ENCODE measurements at regions not wholly inside any gene's neighbourhood (a gene's known extent, or its start where the extent isn't known, plus 50 kb on each side); places are given as distances from the start of the nearest gene placed in this dataset.

DNA sequence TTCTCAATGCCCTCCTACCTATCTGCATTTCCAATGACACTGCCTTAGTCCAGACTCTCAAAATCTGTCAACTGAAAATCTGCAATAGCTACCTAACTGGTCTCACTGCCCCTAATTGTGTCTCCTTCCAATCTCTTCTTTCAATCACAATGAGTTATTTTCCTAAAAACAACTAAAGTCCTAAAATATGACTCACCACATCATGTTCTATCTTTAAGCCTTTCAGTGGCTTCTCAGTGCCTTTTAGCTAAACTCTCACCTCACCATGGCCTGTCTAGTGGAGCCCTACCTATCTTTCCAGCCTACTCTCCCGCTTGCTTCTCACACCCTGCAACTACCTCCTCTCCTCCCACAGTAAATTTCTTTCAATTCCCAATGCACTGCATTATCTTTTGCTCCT, 220.9 kb upstream of the PKDCC start:
- no peak for DNase-seq (ENCODE audit: low read depth in 2 of 2, low spot score in 1 of 2)

DNA sequence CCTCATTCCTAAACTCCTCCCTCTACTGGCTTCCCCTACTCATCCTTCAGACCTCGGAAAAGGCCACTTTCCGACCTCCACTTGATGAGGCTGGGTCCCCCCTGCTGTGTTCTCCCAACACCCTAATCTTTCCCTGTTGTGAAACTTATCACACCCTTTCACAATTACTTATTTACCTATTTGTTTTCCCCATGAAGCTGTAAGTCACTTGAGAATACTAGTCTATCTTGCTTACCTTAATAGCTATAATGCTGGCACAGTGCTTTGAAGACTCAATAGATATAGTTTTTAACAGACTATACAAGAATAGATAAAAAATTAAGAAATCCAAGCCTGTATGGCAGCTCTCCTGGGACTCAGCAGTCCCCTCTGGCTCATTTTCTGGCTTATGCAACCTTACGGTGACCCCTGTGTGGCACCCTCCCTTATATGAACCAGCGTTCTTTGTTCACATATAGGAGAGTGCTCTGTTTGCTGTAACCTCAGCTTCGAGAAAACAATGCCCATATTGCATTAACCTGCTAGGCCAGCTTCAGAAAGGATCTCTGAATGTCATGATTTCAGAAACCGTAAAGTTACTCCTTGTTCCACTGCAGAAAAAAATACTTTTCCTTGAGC, 220.4 kb upstream of the PKDCC start:
- no peak for DNase-seq (ENCODE audit: low read depth in 2 of 2, low spot score in 1 of 2)

DNA sequence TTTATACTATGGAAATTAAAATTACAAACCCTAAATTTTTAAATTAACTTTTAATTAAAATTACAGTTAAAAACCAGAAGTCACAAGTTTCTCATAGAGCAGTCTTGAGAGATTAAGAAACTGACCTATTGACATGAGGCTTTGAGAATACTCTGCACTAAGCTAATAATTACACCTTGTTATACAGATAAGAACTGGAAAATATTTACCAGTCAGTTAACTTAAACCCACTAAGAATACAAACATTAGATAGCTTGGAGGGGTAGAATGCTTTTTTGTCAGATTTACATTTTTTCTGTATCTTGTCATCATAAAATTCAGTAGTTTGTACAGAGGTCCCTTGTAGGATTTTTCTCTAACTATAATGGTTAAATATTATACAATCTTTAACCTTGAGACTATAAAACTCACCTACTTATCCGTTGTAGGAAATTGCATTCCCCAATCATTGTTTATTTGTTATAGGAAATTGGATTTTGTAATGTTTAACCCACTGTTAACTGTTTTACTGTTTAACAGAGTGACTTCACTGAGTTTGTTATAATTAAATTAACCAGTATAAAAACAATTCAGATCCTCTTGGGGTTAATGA, 219.7 kb upstream of the PKDCC start:
- DNase-seq (ENCODE audit: low read depth in 2 of 2, low spot score in 1 of 2) = no peak

DNA sequence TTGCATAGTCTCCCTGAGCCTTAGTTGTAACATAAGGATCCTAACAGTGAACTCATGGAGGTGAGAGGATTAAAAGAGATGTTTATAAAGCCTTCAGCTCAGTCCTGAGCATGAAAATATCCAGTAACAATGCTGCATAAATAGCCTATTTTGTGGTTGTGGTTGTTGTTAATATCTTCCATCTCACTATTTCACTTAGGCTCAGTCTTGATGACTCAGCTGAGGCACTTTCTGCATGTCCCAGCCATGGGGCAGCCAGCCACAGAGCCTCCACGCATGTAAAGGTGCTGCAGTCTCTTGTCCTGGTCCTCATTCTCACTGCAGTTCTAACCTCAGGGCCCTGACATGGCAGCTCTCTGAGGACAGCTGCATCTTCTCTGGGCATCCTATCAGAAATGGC, 218.8 kb upstream of the PKDCC start:
- no peak for DNase-seq (ENCODE audit: low read depth in 2 of 2, low spot score in 1 of 2)

DNA sequence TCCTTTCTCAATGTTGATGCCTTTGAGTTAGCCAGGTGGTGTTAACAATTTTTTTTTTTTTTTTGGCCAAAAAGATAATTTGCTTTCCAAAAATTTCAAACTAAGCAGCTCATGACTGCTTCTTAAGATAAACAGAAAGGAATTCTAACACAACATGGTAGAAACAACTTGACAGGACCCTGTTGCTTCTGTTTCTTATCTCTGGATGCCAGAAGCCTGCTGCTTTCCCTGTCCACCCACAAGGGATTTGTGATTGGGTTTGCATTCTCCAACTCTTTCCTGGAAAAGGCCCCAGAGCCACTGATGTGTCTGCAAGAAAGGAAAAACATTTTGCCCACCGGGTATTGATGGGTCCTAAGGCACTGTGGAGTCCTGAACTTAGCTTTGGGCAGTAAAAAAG, 217.2 kb upstream of the PKDCC start:
- DNase-seq (ENCODE audit: low read depth in 2 of 2, low spot score in 1 of 2) = no peak

DNA sequence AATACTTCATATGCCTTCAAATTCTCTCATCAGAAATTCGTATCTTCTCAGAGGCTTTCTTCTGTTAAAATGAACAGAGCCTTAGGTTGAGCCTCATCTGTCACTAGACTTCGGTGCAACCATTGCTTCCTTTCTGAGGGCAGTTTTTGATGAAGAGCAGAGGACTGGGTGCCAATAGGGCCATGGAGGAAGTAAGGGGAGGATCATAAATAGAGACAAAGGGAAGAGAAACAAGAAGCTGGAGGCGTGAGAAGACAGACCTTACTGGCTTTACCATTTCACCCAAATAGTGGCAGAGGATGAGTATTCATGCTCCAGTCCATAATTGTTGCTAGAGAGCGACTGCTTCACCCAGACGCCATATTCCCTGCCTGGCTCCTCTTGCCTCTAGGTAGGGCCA, 215.6 kb upstream of the PKDCC start:
- no peak for DNase-seq (ENCODE audit: low read depth in 2 of 2, low spot score in 1 of 2)

DNA sequence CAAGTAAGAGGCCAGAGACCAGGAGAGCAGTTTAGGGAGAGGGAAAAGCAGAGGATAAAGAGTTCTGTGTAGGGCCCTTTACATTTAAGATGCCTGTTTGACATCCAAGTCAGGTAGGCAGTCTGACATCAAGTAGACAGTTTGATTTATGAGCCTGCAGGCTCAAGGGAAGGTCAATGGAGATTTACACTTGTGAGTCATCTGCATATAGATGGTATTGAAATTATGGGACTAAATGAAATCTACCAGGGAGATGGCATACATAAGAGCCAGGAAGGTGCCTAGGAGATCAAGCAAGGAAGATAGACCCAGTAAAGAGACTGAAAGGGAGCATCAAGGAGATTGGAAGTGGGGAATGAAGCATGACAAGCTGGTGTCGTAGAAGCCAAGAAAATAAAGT, 212.4 kb upstream of the PKDCC start:
- DNase-seq (ENCODE audit: low read depth in 2 of 2, low spot score in 1 of 2) = no peak

DNA sequence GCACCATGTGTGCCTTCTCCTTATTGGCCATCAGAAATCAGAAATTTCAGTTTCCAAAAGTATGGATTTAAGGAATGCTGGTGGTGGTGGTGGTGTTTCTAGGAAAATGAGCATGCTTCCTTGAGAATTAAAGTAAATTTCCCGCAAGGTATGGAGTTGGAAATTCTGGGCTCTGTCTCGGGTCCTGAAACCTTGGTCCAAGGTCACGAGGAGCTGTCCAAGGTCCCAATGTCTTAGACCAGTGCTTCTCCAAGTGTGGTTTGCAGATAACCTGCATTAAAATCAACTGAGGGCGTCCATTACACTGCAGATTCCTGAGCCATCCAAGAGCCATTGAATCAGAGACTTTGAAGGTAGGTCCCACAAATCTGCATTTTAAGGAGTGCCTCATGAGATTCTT, 210.9 kb upstream of the PKDCC start:
- no peak for DNase-seq (ENCODE audit: low read depth in 2 of 2, low spot score in 1 of 2)

DNA sequence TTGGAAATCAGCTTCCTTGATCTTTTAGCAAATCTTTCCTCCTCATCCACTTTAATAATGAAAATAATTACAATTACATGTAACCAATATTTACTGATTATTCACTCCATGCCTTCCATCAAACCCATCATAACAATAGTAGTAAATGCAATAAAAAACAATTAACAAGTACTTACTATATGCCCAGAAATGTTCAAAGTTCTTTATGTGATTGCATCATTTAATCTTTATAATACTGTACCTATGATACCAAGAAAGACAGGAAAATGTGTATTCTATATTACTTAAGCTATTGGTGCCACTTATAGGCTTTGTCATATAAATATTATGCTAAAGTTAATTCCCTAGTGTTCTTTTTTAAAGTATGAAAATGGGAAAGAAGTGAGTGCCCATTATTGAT, 210.2 kb upstream of the PKDCC start:
- DNase-seq (ENCODE audit: low read depth in 2 of 2, low spot score in 1 of 2) = no peak

DNA sequence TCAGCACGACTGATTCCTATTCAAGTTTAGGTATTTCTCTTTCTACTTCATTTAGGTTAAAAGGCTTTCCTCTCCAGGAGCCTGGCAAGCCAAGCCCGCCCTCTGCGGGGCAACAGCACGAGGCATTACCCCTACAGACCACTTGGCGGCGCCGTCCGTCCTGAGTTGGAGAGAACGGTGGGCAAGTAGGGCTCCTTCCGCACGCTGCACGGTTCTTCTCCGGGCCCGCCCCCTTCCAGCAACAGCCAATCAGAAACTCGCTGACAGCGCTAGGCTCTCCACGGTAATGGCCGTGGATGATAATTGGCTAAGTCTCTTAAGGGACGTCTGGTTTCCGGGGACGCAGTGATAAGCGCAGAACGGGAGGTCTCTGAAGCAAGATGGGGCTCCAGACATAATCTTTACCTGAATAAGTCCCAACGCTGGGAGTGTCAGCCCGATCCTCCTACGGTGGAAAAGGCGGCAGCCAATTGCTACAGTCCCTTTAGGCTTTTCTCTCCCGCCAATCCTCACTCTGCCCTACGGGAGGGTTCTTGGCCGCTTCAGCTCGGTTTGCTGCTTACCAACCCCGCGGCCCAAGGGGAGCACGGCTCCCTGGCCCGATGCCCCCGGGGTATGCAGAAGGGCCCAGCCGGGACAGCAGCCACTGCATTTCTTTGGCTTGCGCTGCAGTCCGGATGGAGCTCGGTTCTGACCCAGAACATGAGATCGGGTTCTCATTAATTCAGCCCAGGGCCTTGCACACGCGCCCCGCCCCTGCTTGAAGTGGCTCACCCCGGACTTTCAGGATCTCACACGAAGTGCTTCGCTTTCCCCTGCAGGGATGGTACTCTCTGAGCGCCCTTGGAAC, 206.9 kb upstream of the PKDCC start:
- DNase-seq (ENCODE audit: low read depth in 2 of 2, low spot score in 1 of 2) = peak; percentile 91 to 93

DNA sequence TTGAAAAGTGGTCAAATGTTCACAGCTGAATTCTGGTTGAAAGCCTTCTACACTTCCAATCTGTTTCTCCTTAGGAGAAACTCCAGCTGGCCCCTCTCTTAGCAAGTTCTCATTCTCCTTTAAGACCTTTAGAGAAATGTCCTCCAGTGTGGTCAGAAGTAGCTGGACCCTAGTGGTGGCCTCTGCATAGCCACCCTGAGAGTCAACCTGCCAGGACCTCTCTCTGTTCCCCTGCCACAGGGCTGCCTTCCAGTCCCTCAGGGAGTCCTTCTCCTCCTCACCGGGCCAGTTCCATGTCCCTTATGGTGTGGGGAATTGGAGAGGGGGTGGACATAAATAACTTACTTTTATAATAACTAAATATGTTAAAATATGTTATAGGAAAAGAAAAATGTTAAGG, 200.9 kb upstream of the PKDCC start:
- DNase-seq (ENCODE audit: low read depth in 2 of 2, low spot score in 1 of 2) = no peak

DNA sequence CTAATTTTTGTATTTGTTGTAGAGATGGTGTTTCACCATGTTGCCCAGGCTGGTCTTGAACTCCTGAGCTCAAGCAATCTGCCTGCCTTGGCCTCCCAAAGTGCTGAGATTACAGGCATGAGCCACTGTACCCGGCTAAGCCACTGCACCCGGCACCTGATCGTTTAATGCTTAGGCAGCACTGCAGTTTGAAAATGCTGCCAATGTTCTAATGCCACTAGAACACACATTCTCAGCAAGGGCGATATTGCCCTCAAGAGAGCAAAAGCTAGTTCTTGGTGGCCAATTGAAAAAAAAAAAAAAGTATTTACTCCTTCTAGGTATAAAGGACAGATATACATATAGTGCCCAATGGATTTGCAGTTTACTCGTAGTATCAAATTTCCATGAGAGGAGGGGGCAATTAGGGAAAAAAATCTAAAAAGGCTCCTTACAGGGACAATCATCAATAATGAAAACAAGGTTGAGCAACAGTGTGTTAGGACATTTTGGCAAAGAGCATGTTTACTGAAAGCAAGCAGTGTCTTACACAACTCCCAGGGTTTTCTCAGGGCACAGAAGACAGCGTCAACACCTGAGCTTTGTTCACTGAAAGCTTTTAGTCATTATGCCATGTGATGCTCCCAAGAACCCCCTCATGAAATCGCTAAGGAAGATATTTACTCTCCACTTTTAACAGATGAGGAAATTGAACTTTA, 199.9 kb upstream of the PKDCC start:
- no peak for DNase-seq (ENCODE audit: low read depth in 2 of 2, low spot score in 1 of 2)

DNA sequence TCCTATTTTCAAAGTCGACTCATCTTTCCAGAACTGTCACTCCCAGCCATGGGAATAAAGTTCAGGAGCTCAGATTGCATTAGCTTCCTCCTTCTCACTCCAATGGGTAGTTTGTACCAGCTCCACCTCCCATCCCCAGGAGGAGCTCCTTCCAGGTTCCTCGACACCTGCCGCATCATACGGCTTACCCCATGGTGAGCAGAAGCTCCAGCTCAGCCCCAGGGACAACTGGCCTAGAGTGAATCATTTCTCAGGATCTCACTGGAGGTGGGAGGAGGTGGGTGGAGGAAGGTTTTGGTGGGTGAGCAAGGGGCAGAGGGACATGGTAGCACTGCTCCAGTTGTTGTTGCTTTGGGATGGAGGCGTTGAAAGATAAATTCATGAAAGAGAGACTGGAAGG, 196.3 kb upstream of the PKDCC start:
- no peak for DNase-seq (ENCODE audit: low read depth in 2 of 2, low spot score in 1 of 2)

DNA sequence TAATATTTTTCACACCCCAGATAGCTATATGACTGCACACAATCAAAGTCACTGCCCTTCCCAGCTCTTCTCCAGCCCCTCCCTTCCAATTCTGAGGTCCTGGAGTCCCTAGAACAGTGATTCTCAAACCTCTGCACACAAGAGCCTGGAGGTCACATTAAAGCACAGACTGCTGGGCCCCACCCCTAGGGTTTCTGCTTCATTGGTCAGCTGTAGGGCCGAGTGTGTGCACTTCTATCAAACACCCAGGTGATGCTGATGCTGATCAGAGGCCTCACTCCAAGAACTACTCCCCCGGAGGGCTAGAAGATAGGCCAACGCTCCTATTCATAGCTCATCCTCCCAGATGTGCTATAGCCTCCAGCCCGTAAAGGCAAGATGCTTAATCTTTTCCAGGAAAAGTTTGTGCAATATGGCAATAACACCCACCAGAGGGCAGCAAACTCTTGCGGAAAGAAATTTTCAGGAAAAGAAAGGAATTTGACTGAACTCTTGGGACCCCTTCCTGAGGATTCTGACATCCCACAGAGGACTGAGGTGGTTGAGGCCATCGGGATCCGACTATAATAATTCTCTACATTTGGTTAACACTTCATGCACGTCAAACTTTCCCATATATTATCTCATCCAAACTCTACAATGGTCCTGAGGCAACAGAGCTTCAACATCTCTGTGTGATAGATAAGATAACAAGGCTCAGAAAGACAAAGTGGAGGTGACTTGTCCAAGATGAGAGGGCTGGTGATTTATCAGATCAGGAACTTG, 194.2 kb upstream of the PKDCC start:
- DNase-seq (ENCODE audit: low read depth in 2 of 2, low spot score in 1 of 2) = no peak

DNA sequence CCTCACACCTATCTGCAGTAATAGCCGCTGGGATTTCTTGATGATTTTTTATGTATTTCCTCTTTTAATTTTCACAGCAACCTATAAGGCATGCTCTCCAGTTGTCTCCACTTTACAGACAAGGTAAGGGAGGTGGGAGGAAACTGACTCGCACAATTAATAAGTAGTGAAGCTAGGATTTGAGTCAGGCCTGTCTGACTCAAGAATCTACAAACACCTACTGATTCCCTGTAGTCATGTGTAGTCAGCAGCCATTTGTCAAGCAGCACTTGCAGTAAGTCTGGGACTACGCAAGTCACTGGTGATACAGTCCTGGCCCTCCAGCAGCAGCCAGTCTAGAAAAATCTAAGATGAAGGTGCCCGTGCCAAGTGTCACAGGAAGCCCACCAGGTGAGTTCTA, 193.6 kb upstream of the PKDCC start:
- DNase-seq (ENCODE audit: low read depth in 2 of 2, low spot score in 1 of 2) = no peak

DNA sequence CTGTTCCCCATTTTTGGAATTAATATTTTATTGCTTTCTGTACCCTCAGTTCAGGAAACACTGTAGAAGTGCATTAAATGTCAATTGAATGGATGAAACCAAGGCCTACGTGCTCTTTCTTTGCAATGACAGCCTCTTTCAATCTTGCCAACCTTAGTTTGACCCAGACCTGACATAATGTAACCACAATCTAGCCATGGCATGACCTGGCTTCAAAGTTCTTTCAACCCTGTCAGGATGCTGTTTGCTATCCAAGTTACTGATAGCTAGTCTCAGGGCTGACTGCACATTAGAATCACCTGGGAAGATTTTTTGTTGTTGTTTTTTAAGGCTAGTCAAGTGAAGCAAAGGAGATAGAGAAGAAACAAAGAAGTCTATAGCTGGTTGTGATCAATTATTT, 190.9 kb upstream of the PKDCC start:
- DNase-seq (ENCODE audit: low read depth in 2 of 2, low spot score in 1 of 2) = no peak

DNA sequence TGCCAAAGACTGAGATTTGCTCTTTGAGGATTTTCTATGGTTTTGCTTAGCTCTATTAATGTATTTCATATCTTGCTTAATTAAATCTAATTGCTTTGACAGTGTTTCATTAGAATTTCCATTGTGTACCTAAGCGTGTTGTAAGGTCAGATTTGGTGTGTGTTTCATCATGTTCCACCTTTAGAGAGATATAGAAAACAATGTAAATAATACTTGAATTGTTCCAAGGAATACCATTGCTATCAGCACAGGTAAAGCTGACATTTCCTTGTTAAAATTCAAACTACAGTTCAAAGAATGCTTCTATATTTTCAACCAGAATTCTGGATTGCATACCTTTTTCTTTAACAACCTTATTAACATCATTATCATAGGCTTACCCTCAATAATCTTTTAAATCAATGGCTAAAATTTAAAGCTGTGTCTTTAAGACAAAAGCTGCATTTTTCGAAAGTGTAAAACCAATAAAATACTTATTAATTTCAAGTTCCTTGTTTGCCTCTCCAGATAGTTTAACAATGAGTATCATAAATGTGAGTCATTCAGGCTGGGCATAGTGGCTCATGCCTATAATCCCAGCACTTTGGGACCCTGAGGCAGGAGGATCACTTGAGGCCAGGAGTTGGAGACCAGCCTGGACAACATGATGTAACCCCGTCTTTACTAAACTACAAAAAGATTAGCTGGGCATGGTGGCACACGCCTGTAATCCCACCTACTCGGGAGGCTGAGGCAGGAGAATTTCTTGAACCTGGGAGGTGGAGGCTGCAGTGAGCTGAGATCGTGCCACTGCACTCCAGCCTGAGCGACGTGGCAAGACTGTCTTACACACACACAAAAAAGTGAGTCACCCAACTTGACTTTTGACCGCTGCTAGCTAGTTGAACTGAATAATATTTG, 188.0 kb upstream of the PKDCC start:
- no peak for DNase-seq (ENCODE audit: low read depth in 2 of 2, low spot score in 1 of 2)

DNA sequence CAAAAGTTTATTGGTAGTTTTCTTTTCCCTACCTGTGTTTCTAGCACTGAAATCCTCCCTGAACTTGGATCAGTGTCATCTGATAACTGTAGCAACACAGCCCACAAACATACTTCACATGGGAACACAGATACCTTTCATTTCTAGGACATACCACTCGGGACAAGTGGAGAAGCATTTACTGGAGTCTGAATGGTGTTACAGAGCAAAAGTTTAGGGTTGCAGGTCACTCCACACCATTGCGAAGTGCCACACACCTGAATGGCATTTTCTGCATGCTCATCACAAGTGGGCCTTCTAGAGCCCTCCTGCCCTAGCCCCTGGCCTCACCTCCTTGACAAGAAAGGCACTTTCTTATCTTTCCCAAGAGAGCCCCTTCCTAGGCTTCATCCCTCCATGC, 184.8 kb upstream of the PKDCC start:
- DNase-seq (ENCODE audit: low read depth in 2 of 2, low spot score in 1 of 2) = no peak

DNA sequence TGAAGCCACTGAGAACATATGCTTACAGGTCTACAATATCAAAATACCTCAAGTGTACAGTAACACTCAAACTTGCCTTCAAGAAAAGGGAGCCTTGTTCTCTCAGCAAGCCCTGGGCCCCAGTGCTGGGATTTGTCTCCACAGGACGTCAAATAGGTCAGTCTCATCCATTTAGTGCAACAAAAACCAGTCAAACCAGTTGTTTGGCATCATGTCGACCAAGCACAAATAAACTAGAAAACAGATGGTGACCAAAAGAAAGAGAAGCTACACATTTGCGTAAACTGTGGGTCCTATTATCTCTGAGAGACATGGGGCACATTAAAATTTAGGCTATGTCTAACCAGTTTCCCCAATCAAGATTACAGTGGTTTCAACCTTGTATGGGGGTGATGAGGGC, 182.6 kb upstream of the PKDCC start:
- DNase-seq (ENCODE audit: low read depth in 2 of 2, low spot score in 1 of 2) = no peak

DNA sequence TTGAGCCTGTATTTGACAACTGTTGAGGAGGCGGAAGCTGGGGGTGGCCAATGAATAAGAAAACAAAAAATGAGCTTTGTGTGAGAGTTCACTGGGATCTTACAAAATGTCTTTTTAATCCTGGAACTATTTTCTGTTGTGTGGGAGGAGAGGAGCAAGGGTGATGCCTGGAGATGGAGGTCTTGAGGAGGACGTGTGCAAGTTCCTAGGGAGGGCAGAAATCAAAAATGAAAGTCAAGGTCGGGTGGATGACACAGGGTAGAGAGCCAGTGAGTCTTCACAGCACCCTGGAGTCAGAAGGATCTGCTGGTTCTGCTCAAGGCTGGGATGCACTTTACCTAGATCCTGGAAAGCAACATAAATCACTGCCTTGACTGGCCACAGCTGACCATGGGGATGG, 180.3 kb upstream of the PKDCC start:
- no peak for DNase-seq (ENCODE audit: low read depth in 2 of 2, low spot score in 1 of 2)

All from stimulated activated CD8-positive, alpha-beta memory T cell treated with anti-CD3 and anti-CD28 coated beads, Interleukin-4, amount 100 ng/mL, for 1 hour (primary cell).